Neural cell (in vitro differentiated cells): ENCODE measurements at regions not wholly inside any gene's neighbourhood (a gene's known extent, or its start where the extent isn't known, plus 50 kb on each side); places are given as distances from the start of the nearest gene placed in this dataset.

ENCODE experiments used
- H2AFZ ChIP-seq: fragments of 200-600, 300-800 bp; sonication (generic), shearing (Covaris generic); 2 replicates; pipeline ENCODE4 v1.6.0; 2014; ENCODE audit warnings: low read depth, mild to moderate bottlenecking, antibody characterized with exemption, low read length, moderate library complexity
- H3F3A ChIP-seq: fragments of 200-600 bp; shearing (Covaris generic); 2 replicates; pipeline ENCODE4 v1.6.1; 2016; ENCODE audit warnings: mild to moderate bottlenecking, moderate library complexity, mixed read lengths, antibody characterized with exemption, low read length; ENCODE audit not compliant: insufficient read depth, poor library complexity, severe bottlenecking
- H3K27ac ChIP-seq: fragments of 200-600, 300-800 bp; sonication (generic), shearing (Covaris generic); 2 replicates; pipeline ENCODE4 v1.5.1; 2014; ENCODE audit warnings: mild to moderate bottlenecking, low read length, moderate library complexity
- H3K27me3 ChIP-seq: fragments of 300-800, 200-600 bp; sonication (generic), shearing (Covaris generic); 2 replicates; pipeline ENCODE4 v1.6.0; 2014; ENCODE audit warnings: mild to moderate bottlenecking, low read depth, low read length, moderate library complexity; ENCODE audit not compliant: insufficient read depth
- H3K36me3 ChIP-seq: fragments of 300-800, 200-600 bp; sonication (generic), shearing (Covaris generic); 2 replicates; pipeline ENCODE4 v1.5.1; 2014; ENCODE audit warnings: mild to moderate bottlenecking, antibody characterized with exemption, low read length, moderate library complexity; ENCODE audit not compliant: insufficient read depth
- H3K4me2 ChIP-seq: fragments of 300-800, 200-600 bp; sonication (generic), shearing (Covaris generic); 2 replicates; pipeline ENCODE4 v1.6.0; 2014; ENCODE audit warnings: mild to moderate bottlenecking, low read length
- H3K4me3 ChIP-seq: fragments of 300-800, 200-600 bp; sonication (generic), shearing (Covaris generic); 2 replicates; pipeline ENCODE4 v1.5.1; 2014; ENCODE audit warnings: mild to moderate bottlenecking, low read length, moderate library complexity
- H3K79me2 ChIP-seq: fragments of 200-600 bp; shearing (Covaris generic); replicated peaks from 2 replicates; pipeline ENCODE4 v1.6.0; 2014; ENCODE audit warnings: mild to moderate bottlenecking, low read length, moderate library complexity; ENCODE audit not compliant: insufficient read depth
- H3K9ac ChIP-seq: fragments of 300-800, 200-600 bp; sonication (generic), shearing (Covaris generic); 2 replicates; pipeline ENCODE4 v1.6.1; 2016; ENCODE audit warnings: mild to moderate bottlenecking, low read length, mixed read lengths
- H3K9me2 ChIP-seq: fragments of 200-600 bp; shearing (Covaris generic); 2 replicates; pipeline ENCODE4 v1.6.1; 2016; ENCODE audit warnings: mild to moderate bottlenecking, low read length, mixed read lengths; ENCODE audit not compliant: insufficient read depth
- H3K9me3 ChIP-seq: fragments of 200-600, 300-800 bp; sonication (generic), shearing (Covaris generic); 2 replicates; pipeline ENCODE4 v1.6.1; 2016; ENCODE audit warnings: mild to moderate bottlenecking, mixed run types, low read length, moderate library complexity, mixed read lengths
- H4K20me1 ChIP-seq: fragments of 200-600 bp; shearing (Covaris generic); 2 replicates; pipeline ENCODE4 v1.6.1; 2016; ENCODE audit warnings: mild to moderate bottlenecking, mixed run types; ENCODE audit not compliant: insufficient read depth
- CTCF ChIP-seq: fragments of 450-650 bp; IDR thresholded peaks from 2 replicates; pipeline ENCODE4 v1.5.1; 2014; ENCODE audit warnings: antibody characterized with exemption, mild to moderate bottlenecking, moderate library complexity; ENCODE audit not compliant: poor library complexity, severe bottlenecking
- EP300 ChIP-seq: fragments of 450-650 bp; conservative IDR thresholded peaks from 2 replicates; pipeline ENCODE4 v1.6.1; 2014; ENCODE audit warnings: antibody characterized with exemption, mild to moderate bottlenecking, moderate library complexity; ENCODE audit not compliant: poor library complexity, severe bottlenecking
- EZH2 ChIP-seq: fragments of 200-600, 300-800 bp; shearing (Covaris generic), sonication (generic); IDR thresholded peaks from 2 replicates; pipeline ENCODE4 v1.6.1; 2014; ENCODE audit warnings: antibody characterized with exemption, low read length, borderline replicate concordance, mild to moderate bottlenecking; ENCODE audit not compliant: insufficient read depth, poor library complexity, severe bottlenecking
- MXI1 ChIP-seq: fragments of 450-650 bp; conservative IDR thresholded peaks from 2 replicates; pipeline ENCODE4 v1.6.1; 2014; ENCODE audit warnings: antibody characterized with exemption, mild to moderate bottlenecking; ENCODE audit not compliant: poor library complexity, severe bottlenecking
- POLR2AphosphoS5 ChIP-seq: IDR thresholded peaks from 2 replicates; pipeline ENCODE4 v1.6.1; 2012
- RAD21 ChIP-seq: fragments of 450-650 bp; conservative IDR thresholded peaks from 2 replicates; pipeline ENCODE4 v1.6.1; 2014; ENCODE audit warnings: antibody characterized with exemption, mild to moderate bottlenecking, moderate library complexity
- REST ChIP-seq: IDR thresholded peaks from 2 replicates; pipeline ENCODE4 v1.6.1; 2012; ENCODE audit warnings: borderline replicate concordance
- SMC3 ChIP-seq: fragments of 450-650 bp; conservative IDR thresholded peaks from 2 replicates; pipeline ENCODE4 v1.6.1; 2014; ENCODE audit warnings: antibody characterized with exemption, mild to moderate bottlenecking, moderate library complexity; ENCODE audit not compliant: poor library complexity
- TAF1 ChIP-seq: IDR thresholded peaks from 2 replicates; pipeline ENCODE4 v1.6.1; 2012; ENCODE audit warnings: low read depth

GRCh38 chr13:64774915-64775314 is 2455.2 kb downstream of the PCDH9 start:
- Histone ChIP-seq H3F3A (no peaks in the 10 kb centered on the region), H3K4me3 (no peak overlapping the region), H3K27ac (no peak overlapping the region)

GRCh38 chr13:64770743-64771142 is 2459.4 kb downstream of the PCDH9 start:
- no peak for TF ChIP-seq REST
- TF ChIP-seq TAF1 = no peak
- no peak for TF ChIP-seq POLR2AphosphoS5
- TF ChIP-seq RAD21 = no peak
- TF ChIP-seq MXI1 = no peak
- no peak for TF ChIP-seq SMC3
- TF ChIP-seq CTCF = no peak
- Histone ChIP-seq H3K27me3 (no peaks in the 10 kb centered on the region), H4K20me1 (no peaks in the 10 kb centered on the region), H3K27ac (no peak overlapping the region), H3K4me3 (no peak overlapping the region), H3K9me3 (no peaks in the 10 kb centered on the region), H3K79me2 (no peaks in the 10 kb centered on the region), H3K36me3 (no peaks in the 10 kb centered on the region), H3K9me2 (no peaks in the 10 kb centered on the region), H3K9ac (no peak overlapping the region), H2AFZ (no peak overlapping the region), H3K4me2 (no peak overlapping the region), H3F3A (no peaks in the 10 kb centered on the region)

More at GRCh38 chr13:64774915-64775314, 2455.2 kb downstream of the PCDH9 start:
- H3K9me2 ChIP-seq = no peaks in the 10 kb centered on the region
- no peaks in the 10 kb centered on the region for H3K9me3 ChIP-seq
- no peaks in the 10 kb centered on the region for H3K36me3 ChIP-seq
- H3K9ac ChIP-seq = no peak overlapping the region
- H4K20me1 ChIP-seq = no peaks in the 10 kb centered on the region
- no peak for TF ChIP-seq REST
- no peak for TF ChIP-seq POLR2AphosphoS5
- TF ChIP-seq TAF1 = no peak
- TF ChIP-seq RAD21 = no peak
- TF ChIP-seq EP300 = no peak
- TF ChIP-seq EZH2 = no peak
- TF ChIP-seq SMC3 = no peak
- no peak for TF ChIP-seq MXI1
- no peak for TF ChIP-seq CTCF
- H3K79me2 ChIP-seq = no peaks in the 10 kb centered on the region
- H3K4me2 ChIP-seq = no peak overlapping the region
- no peak overlapping the region for H2AFZ ChIP-seq
- no peaks in the 10 kb centered on the region for H3K27me3 ChIP-seq
